Esophagus squamous epithelium (tissue), 4 donors: ENCODE measurements at regions not wholly inside any gene's neighbourhood (a gene's known extent, or its start where the extent isn't known, plus 50 kb on each side); places are given as distances from the start of the nearest gene placed in this dataset.

Experiments
- POLR2A ChIP-seq, 4 donors: fragments of 450-650 bp; IDR thresholded peaks; one replicate each; pipeline ENCODE4 v1.6.1; 2017; ENCODE audit warnings: antibody characterized with exemption in 4 of 4, mild to moderate bottlenecking in 4 of 4, moderate library complexity in 3 of 4
- TF ChIP-seq, protein P1 (sequence below), 6 experiments: fragments of 450-650 bp in 4 of 6; fragments of 200-600 bp in 2 of 6; sonication (generic) in 2 of 6; IDR thresholded peaks; one replicate each; pipeline ENCODE4 v1.5.1; 2016 to 2019; ENCODE audit warnings: antibody characterized with exemption in 6 of 6, mild to moderate bottlenecking in 4 of 6, moderate library complexity in 4 of 6

- TF ChIP-seq, protein P1, sequence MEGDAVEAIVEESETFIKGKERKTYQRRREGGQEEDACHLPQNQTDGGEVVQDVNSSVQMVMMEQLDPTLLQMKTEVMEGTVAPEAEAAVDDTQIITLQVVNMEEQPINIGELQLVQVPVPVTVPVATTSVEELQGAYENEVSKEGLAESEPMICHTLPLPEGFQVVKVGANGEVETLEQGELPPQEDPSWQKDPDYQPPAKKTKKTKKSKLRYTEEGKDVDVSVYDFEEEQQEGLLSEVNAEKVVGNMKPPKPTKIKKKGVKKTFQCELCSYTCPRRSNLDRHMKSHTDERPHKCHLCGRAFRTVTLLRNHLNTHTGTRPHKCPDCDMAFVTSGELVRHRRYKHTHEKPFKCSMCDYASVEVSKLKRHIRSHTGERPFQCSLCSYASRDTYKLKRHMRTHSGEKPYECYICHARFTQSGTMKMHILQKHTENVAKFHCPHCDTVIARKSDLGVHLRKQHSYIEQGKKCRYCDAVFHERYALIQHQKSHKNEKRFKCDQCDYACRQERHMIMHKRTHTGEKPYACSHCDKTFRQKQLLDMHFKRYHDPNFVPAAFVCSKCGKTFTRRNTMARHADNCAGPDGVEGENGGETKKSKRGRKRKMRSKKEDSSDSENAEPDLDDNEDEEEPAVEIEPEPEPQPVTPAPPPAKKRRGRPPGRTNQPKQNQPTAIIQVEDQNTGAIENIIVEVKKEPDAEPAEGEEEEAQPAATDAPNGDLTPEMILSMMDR (IDR thresholded peaks at IDR 0.05) = no peak
- no peak for TF ChIP-seq POLR2A (IDR thresholded peaks at IDR 0.05)
Measured at GRCh38 chr5:51172903-51173626, 210.2 kb upstream of the ISL1 start.
